Left lobe of liver (tissue), 2 donors: ENCODE measurements at regions not wholly inside any gene's neighbourhood (a gene's known extent, or its start where the extent isn't known, plus 50 kb on each side); places are given as distances from the start of the nearest gene placed in this dataset.

ENCODE experiments used
- ATAC-seq: fragments of 200-7000 bp; cut with Tn5 transposase; one replicate; pipeline ENCODE4 v1.9.1; 2020; ENCODE audit warnings: mild to moderate bottlenecking, moderate library complexity
- DNase-seq: peaks from one replicate; pipeline ENCODE4 v3.0.0-alpha.2; 2020; ENCODE audit warnings: low spot score
- donor health status: DM: no; HTN: no; CAD: no; lungs with moderate emphysema.
- donor health status: DM: no; HTN: yes; CAD: no.

DNA sequence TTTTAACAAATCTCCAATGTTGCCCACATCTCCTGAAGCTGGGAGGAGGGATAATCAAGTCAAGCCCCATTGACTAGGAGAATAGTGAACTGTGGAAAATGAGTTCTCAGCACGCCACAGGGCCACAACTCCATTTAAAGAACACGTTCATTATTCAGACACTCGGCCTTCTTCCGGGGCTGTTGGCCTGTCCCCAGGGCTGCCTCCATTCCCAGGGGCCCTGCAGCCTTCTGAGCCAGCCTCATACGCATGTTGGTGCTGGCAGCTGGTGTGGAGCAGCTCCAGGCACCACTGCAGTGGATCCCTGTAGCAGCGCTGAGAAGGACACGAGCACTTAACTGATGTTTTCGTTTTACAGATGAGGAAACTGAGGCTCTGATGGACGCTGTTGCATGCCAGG lies 87.5 kb upstream of the RCN1 start:
- DNase-seq (no peak), ATAC-seq (no peak)

DNA sequence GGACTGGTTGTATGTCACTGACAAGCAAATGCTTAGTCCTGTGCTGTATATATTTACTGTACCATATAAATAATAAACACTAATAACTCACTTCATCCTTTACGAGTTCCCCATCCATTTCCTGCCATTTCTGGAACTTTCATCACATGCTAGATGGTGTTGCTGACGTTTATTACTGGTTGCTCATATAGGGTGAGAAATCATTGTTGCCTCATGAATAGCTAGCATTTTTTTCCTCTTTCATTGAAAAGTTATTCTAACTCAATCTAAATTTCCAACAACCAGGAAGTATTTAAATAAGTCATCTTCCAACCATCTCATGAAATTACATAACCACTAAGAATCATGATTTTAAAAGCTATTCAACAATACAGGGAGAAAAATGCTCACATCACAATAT lies 88.6 kb upstream of the RCN1 start:
- ATAC-seq (no peak), DNase-seq (no peak)

DNA sequence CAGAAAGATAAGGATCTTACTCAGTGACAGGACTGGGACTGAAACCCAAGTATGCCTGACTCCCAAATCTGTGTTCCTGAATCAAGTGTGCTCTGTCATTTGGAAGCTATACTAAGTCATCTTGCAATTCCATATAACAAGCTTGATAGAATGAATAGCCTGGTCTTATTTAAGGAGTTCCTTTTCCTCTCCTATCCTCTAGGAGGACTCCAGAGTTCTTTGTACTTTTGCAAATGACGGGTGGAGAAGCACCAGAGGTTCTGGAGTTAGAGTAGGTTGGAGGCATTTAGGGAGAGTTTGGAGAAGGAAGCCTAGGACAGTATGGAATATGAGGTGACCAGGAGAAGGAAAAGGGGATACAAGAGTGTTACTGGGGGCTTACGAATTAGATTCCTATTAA lies 92.9 kb upstream of the RCN1 start:
- no peak for DNase-seq
- no peak for ATAC-seq

DNA sequence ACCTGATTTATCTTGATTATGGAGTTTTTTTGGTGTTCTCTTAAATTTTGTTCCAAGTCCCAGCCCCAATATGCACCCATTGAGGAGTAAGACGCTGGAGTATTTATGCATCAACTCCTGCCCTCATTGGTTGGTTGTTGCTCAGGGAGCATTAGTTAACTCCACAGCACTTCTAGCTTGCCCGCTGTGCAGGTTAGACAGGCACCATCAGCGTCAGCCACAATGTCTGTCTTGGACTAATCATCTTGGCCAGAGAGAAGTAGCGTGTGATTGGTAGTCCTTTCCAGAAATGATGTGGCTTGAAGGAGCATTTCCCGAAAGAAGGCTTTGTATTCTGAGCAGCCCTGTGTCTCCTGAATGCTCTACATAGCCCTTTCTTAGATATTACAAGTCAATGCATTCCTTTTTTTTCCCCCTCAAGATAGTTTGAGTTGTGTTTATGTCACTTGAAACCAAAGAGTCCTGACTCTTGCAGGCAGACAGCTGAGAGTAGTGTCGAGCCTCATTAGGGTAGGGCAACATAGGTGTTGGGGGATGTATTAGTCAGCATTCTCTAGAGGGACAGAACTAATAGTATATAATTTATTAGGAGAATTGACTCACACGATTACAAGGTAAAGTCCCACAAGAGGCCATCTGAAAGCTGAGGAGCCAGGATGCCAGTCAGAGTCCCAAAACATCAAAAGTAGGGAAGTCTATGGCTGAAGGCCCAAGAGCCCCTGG lies 94.6 kb upstream of the RCN1 start:
- no peak for ATAC-seq
- no peak for DNase-seq

DNA sequence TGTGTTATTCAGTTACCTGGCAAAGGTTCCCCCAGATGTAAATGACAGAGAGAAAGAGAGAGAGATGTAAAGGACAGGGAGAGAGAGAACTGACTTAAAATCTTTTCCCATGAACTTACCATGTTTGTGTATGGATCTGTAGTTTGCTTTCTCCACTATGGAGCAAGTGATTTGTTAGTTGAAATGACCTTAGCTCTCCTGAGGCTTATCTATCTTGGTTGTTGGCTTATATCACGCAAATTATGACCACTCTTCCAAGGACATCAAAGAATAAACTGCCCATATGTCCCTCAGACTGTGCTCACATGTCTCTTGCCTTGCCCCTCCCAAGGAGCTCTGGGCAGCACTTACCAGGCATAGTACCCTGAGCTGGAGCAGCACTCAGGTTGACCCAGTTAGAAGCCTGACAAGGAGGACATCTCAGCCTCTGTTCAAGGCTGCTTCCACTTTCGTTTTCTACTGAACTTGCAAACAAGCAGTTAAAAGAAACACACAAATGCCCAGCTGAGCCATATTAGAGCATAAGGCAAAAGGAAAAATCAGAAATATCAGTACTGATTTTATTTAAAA lies 95.3 kb upstream of the RCN1 start:
- ATAC-seq = peak; percentile 95
- no peak for DNase-seq

DNA sequence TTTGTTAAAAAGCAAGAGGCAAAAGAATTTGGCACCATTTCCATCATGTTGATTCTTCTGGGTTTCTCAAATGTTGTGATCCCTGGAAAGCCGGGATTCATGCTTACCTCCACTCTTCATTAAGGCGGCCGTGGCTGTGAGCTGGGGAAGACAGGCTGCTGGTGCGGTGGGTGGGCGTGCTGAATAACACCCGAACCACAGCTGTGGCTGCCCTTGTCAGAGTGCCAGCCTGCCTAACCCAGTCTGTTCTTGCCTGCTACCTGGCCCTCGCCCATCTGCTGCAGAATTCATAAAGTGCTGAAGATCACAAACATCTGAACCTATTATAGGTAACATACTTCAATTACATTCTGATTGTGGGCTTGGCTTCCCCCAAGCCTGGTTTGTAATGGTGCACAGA lies 95.8 kb upstream of the RCN1 start:
- ATAC-seq (no peak), DNase-seq (no peak)

DNA sequence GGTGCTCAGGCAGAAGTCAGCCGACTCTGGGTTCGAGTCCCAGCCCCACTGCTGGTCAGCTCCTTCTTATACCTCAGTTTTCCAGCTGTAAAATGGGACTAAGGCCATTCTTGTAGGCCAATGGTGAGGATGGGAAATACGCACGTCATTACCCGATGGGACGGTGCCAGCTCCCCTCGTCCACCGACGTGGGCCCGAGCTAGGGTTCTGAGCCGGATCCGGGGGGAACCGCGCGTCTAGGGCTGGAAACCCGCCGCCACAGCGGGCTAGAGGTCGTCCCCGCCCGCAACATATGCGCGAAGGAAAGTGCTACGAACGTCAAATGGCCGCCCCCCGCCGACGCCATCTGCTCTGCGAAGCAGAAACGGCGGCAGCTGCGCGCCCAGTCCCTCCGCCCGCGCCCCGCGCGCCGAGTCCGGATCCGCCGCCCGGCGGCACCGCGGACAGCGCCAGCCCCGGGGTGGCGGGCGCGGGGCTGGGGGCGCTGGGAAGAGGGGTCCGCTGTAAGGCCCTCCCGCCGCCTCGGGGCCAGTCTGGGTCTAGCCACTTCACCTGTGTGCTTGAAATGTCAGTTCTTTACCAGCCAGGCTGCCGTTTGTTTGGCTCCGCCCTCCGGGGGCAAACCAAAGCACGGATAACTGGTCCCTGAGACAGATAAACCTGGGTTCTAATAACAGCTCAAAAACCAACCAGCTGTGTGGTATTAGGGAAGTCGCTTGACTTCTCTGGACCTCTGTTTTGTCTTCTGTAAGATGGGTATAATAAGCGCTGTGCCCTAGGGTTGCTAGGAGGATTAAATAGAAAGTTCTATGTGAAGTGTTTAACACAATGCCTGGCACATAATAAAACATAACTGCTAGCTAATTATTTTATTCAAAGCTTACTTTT lies 103.5 kb upstream of the RCN1 start:
- DNase-seq (no peak), ATAC-seq (peak; percentile 35)

DNA sequence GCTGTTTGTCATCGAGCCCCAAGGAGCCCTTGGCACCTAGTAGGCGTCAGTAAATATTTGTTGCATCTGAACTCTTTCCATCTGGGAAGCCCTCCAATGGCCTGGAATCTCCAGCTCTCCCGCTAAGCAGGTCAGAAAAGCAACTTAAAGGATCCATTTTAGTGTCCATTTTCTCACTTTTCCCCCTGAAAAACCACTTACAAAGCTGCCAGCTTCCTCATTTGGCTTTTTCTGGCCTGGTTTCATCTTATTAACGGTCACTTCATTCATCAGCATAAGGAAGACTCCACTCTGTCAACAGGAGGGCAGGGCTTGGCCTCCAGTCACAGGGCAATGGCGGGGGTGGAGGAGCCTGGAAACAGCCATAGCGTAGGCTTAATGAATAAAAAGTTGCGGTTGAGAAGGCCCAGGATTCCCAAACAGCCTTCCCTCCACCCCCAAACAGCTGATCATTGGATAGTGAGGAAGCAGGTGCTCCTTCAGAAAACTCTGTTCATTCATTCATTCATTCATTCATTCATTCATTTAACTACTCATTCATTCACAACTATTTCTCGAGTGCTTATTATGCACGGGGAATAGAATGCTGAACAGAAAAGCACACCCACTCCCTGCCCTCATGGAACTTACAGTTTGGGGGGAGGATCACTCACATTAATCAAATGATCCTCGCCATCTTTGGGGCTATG lies 104.5 kb upstream of the RCN1 start:
- ATAC-seq (peak; percentile 59), DNase-seq (no peak)

DNA sequence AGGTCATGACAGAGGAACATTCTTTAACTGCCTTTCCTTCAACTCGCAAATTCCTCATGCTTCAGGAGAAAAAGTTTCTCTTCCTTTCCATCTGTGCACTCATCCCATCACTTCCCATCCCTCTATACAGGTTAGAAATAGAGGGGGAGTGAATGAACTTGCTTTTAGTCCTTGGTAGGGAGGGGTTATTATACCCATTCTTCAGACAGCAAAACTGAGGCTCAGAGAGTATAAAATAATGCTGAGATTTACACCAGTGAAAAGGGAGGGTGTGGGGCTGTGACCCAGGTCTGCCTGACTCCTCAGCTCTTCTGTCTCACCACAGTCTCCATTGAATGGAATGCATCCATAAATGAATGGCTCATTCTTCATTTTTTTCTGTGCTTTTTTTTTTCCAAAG lies 109.4 kb upstream of the RCN1 start:
- ATAC-seq (no peak), DNase-seq (no peak)

DNA sequence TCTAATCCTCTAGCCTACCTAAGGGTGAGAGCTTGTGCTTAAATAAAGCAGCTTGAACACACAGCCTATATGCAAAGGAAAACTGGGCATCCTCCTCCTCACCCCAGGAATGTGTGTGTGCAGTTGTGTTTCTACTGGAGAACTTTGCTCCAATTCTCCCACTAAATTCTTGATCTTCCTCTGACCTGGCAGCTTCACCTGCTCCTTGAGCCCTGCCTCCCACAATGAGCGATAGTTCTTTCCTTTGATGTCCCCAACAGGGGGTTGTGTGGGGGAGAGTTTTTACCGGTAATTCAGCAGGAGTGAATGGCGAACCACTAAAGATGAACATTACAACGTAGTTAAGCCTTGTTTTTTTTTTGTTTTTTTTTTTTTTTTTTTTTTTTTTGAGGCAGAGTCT lies 113.5 kb upstream of the RCN1 start:
- DNase-seq = no peak
- no peak for ATAC-seq

DNA sequence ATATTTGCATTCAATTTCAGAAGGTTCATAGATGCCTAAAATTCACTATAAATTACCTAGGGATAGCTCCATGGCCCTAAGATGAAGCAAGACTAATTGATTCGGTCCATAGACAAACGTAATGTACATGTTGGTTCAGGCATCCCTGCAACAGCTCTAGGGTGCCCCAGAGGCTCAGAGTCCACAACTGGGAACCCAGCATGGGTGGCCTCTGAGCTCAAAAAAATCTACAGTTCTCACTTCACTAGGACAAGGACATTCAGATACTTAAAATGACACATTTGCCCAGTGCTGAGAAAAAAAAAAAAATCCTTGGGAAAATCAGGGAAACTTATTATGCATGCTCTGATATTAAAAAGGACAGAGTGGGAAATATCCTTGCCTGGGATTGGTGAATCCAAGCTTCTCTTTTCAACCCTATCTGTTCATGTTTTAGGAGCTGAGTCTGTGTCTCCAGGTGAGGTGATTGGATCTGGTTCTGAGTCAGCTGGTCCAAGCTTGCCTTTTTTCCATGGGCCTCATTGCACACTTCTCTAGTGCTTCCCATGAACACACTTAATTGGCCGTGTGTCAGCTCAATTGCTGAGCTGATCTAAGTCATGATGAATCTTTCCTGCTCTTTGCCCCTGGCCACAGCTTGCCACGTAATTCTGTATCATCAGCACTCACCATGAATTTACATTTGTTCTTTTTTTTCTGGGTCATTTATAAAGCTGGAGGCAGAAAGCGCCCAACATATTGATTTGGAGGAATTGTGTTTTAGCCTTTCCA lies 116.3 kb upstream of the RCN1 start:
- DNase-seq (no peak), ATAC-seq (no peak)

DNA sequence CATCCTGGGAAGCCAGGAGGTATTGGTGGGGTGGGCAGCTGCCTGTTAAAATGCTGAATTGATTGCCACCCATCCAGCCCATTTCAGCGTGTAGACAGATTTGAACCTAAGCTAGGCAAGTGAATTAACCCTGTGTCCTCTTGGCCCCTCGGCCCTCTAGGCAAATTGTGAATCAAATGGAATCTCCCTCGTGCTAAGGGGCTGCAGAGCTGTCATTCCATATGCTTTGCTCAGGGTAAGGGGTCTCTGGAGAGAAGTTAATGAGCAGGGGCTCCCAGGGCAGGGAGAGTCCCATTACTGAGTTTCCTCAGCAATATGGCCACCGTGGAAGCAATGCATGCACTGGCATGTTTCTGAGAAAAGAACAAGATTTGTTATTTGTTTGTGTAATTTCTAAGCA lies 117.7 kb upstream of the RCN1 start:
- DNase-seq (no peak), ATAC-seq (no peak)

DNA sequence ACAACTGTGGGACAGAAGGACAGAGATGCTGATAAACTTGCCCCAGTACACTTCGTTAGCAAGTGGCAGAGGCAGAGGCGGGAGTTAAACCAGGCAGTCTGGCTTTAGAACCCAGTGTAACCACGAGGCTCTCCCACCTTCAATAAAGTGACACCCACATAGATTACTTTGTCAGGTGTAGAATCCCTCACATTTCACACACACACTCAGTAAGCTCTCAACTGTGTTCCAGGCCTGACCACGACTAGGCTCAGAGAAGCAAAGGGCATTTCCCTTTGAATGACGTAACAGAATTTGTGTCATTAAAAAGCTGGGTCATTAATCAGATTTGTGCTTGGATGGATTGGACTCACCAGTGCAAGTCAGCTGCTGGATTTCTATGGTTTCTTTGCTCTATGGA lies 118.3 kb upstream of the RCN1 start:
- no peak for DNase-seq

DNA sequence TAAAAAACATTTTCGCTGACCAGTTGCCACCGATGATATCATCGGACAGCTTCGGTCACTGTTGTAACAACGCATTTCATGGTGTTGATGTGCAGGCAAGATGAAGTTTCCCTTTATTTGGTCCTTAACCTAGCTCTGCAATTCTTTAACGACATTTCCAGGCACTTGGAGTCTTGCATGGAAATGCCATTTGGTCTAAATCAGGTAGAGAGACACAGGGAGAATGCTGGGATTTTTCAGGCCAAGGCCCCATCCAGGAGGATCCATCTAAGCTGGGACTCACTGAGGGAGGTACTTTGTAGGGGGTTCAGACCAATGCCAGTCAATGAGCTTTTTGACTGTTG lies 121.5 kb upstream of the RCN1 start:
- ATAC-seq (no peak), DNase-seq (no peak)

More for the DNA sequence above, 118.3 kb upstream of the RCN1 start:
- ATAC-seq = no peak

DNA sequence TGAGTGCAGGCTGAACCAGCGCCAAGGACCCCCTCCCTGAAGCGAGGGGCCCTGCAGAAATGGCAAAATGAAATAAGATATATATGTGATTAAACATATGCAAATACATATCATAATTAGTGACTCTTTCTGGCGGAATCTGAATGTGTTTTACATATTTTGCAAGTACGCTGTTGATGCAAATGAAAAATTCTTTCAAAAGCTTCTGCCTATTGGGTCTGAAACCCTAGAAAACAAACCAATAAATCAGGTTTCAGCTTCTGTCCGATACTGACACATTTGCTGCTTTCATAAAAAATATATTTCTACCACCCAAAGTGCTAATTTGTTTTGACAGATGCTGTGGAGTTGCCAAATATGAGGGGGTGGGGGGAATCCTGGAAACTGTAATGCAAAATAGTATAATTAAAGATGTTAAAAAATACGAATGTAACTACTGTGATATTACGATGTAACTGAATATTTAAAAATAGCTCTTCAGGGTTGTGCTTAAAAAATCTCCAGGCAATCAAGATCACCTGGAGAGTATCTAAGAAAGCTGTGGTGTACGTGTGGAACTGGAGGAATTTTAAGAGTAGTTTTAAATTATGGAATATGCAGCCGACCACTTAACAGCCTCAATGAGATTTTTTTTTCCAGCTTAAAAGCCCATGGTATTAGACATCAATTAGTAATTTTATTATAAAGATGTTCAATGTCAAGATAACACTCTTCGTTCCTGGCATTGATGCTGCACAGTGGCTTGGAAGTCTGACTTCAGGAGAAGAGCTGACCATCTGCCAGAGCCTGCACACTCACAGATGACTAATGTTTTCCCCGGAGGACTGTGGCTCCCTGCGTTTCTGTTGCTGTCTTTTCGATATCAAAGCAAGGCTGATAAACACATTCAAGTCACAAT lies 122.2 kb upstream of the RCN1 start:
- DNase-seq (no peak), ATAC-seq (no peak)

DNA sequence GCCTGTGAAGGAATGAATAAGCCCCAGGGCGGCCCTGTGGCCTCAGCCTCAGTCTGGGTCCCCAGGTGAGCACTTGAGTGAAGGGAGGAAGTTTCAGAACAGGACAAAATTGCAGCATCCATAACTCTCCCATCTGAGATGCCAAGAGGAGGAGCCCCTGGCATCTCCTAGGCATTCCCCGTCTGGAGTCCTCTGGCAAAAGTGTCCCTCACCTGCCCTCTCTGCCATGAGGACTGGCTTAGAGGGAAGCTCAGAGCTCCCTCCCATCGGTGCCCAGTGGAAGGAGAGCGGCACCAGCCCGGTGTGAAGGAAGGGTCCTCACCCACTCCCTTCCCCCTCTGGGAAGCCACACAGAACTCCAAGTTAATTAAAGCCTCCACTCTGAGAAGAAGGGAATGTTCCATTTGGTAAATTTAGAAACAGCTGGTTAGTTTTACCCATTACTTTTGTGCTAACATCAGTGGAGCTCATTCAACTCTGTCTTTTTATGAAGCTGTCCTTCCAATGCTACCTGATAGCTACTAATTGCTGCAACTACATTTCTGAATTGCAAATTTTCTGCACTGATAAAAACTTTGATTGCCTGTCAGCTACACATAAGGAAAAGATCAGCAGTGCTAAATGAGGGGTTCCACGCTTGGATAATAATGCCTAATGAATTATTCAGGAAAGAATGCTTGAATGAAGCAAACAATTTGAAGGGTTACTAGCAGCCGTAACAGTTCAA lies 123.3 kb upstream of the RCN1 start:
- no peak for ATAC-seq
- no peak for DNase-seq

DNA sequence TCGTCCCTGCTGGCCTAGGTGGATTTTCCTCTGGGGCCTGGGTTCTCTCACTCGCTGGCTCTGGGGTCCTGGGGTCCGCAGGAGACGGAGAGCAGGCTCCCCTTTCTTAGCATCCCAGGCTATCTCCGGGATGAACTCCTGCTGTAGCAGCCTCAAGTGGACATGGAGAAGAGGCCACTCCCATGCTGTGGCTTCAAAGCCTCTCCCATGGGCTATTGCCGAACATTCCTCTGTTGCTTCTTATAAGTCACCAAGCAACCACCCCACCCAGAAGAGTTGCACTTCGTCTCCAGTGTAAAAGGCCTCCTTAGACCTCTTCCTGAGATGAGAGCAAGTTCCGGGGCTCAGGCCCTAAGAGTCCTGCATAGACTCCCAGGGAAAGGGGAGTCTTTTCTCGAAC lies 124.0 kb upstream of the RCN1 start:
- DNase-seq = no peak
- ATAC-seq = no peak

DNA sequence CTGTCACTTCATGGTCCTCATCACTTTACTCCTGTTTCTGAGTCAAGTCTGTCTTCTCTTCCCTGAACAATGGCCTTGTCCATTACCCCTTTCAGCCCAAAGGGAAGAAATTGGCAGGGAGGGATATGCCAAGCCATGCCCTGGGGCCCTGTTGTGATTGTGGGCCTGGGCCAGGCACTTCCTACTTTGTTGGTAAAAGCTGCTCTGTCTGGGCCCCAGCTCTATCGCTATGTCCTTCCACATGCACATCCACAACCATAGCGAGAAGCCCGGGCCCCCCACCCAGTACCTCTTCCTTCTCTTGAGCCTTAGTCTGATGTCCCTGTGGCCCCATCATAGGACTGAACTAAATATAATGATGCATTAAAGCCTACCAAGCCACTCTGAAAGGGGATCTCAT lies 126.7 kb upstream of the RCN1 start:
- ATAC-seq = no peak
- no peak for DNase-seq

DNA sequence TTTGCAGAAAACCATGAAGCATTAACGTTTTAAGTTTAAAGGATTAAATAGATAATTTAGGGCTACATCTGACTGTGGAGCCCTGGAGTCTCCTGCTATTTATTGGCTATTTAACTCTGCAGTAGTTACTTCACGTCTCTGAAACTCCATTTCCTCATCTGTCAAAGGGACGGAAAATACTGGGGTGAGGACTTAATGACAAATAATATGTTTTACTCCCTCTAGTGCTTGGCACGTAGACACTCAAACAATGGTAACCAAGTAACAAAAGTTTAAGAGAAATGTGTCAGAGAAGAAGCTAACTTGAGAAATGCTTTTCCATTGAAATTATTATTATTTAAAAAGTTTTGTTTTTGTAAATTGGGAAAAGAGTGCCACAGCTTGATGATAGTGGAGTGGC lies 130.7 kb upstream of the RCN1 start:
- no peak for DNase-seq
- ATAC-seq = no peak
